Upper lobe of right lung (tissue), 1 donor: ENCODE measurements at regions not wholly inside any gene's neighbourhood (a gene's known extent, or its start where the extent isn't known, plus 50 kb on each side); places are given as distances from the start of the nearest gene placed in this dataset.

Source experiments
- ATAC-seq: fragments of 200-7000 bp; cut with Tn5 transposase; one replicate; pipeline ENCODE4 v1.9.1; 2020; ENCODE audit warnings: mild to moderate bottlenecking, moderate library complexity
- DNase-seq: peaks from one replicate; pipeline ENCODE4 v3.0.0-alpha.2; 2020
- H3K27ac ChIP-seq: fragments of 200-600 bp; one replicate; pipeline ENCODE4 v1.8.0; 2022
- H3K27me3 ChIP-seq: fragments of 200-600 bp; one replicate; pipeline ENCODE4 v1.8.0; 2022; ENCODE audit warnings: mild to moderate bottlenecking
- H3K36me3 ChIP-seq: fragments of 200-600 bp; one replicate; pipeline ENCODE4 v1.8.0; 2022
- H3K4me1 ChIP-seq: fragments of 200-600 bp; one replicate; pipeline ENCODE4 v1.8.0; 2022
- H3K4me3 ChIP-seq: fragments of 200-600 bp; one replicate; pipeline ENCODE4 v1.8.0; 2022; ENCODE audit warnings: mild to moderate bottlenecking
- H3K9me3 ChIP-seq: fragments of 200-600 bp; one replicate; pipeline ENCODE4 v1.8.0; 2022
- intact Hi-C: fragments of 100-400 bp; cut with DNase I; formaldehyde crosslinking; loops from one replicate; pipeline ENCODE4 v1.11.0; 2022
- TF ChIP-seq, protein P1 (sequence below): fragments of 200-600 bp; IDR thresholded peaks from one replicate; pipeline ENCODE4 v1.8.0; 2022; ENCODE audit warnings: antibody characterized with exemption
- donor health status: DM: no; HTN: yes; CAD: no; lungs with severe emphysema.

DNA sequence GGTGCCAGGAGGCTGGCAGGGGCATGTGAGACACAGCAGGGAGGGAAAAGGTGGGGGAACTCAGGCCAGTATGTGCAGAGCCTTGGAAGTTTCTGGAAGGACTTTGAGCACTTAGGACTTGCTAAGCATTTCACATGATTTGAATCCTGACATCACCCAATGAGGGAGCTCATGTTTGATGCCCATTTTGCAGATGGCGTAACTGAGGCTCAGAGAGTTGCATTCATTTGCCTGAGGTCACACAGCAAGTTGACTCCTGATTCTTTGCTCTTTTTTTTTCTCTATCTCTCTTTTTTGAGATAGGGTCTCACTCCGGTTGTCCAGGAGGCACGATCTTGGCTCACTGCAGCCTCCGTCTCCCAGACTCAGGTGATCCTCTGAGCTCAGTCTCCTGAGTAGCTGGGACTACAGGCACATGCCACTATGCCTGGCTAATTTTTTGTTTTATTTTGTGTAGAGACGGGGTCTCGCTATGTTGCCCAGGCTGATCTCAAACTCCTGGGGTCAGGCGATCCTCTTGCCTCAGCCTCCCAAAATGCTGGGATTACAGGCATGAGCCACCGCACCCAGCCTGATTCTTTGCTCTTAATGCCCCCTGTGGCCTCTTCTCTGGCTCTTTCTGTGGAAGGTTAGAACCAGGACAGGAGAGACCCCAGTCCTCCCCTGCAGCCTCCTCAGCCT lies 246.1 kb downstream of the RBM19 start:
- peaks cover 4% of the 10 kb centered on the region for H3K27me3 ChIP-seq
- ATAC-seq = no peak
- TF ChIP-seq, protein P1, sequence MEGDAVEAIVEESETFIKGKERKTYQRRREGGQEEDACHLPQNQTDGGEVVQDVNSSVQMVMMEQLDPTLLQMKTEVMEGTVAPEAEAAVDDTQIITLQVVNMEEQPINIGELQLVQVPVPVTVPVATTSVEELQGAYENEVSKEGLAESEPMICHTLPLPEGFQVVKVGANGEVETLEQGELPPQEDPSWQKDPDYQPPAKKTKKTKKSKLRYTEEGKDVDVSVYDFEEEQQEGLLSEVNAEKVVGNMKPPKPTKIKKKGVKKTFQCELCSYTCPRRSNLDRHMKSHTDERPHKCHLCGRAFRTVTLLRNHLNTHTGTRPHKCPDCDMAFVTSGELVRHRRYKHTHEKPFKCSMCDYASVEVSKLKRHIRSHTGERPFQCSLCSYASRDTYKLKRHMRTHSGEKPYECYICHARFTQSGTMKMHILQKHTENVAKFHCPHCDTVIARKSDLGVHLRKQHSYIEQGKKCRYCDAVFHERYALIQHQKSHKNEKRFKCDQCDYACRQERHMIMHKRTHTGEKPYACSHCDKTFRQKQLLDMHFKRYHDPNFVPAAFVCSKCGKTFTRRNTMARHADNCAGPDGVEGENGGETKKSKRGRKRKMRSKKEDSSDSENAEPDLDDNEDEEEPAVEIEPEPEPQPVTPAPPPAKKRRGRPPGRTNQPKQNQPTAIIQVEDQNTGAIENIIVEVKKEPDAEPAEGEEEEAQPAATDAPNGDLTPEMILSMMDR = no peak
- no peak overlapping the region for H3K27ac ChIP-seq
- no peaks in the 10 kb centered on the region for H3K4me1 ChIP-seq
- H3K9me3 ChIP-seq = no peaks in the 10 kb centered on the region
- no peaks in the 10 kb centered on the region for H3K36me3 ChIP-seq
- no peak overlapping the region for H3K4me3 ChIP-seq
- no peak for DNase-seq
- intact Hi-C loops = no loop called here

DNA sequence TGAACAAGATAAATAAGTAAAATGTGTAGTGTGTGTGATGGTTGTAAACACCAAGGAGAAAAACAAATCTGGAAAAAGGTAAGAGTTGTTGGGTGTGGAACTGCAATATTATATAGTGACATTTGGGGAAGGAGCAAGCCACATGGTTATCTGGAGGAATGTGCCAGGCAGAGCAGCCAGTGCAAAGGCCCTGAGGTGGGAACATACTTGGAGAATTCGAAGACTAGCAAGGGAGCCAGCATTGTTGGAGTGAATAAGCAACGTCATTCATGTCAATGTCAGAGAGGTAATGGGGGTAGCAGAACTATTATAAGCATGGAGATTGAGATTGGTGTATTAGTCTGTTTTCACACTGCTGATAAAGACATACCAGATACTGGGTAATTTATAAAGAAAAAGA lies 241.5 kb upstream of the LHX5 start:
- TF ChIP-seq, protein P1 = no peak
- Histone ChIP-seq H3K27me3 (peaks cover 6% of the 10 kb centered on the region), H3K27ac (no peak overlapping the region), H3K4me1 (no peaks in the 10 kb centered on the region), H3K9me3 (no peaks in the 10 kb centered on the region), H3K36me3 (no peaks in the 10 kb centered on the region), H3K4me3 (no peak overlapping the region)
- ATAC-seq (no peak), DNase-seq (no peak)
- intact Hi-C loops = no loop called here

GRCh38 chr12:113712481-113712880 lies 240.8 kb upstream of the LHX5 start:
- Histone ChIP-seq H3K27ac (no peak overlapping the region), H3K4me1 (no peaks in the 10 kb centered on the region), H3K36me3 (no peaks in the 10 kb centered on the region), H3K4me3 (no peak overlapping the region), H3K9me3 (no peaks in the 10 kb centered on the region), H3K27me3 (peaks cover 6% of the 10 kb centered on the region)
- TF ChIP-seq, protein P1 = no peak
- ATAC-seq (no peak), DNase-seq (no peak)
- intact Hi-C loops = no loop called here

DNA sequence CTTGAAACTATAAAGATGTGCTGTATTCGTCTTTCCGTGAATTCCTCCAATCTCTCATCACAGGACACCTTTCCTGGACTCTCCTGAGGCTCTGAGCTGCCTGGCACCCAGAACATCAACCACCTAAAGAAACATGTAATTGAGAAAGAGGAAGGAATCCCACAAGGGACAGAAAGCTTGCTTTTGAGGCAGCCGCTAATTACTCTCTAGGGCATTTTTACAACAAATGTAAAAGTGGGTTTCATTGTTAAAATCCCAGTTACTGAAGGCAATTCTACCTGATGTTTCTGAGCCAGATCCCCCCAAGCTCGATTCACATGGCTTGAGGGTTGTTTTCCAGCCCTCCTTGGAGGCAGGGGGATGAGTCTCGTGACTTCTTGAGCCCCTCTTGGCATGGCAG lies 238.5 kb upstream of the LHX5 start:
- Histone ChIP-seq H3K27ac (no peak overlapping the region), H3K9me3 (no peaks in the 10 kb centered on the region), H3K4me3 (no peak overlapping the region), H3K36me3 (no peaks in the 10 kb centered on the region), H3K4me1 (no peaks in the 10 kb centered on the region), H3K27me3 (peaks cover 9% of the 10 kb centered on the region)
- ATAC-seq (no peak), DNase-seq (no peak)
- intact Hi-C loops = no loop called here
- TF ChIP-seq, protein P1 = no peak

- Histone ChIP-seq H3K27ac (no peak overlapping the region), H3K36me3 (no peaks in the 10 kb centered on the region), H3K4me1 (no peaks in the 10 kb centered on the region), H3K27me3 (peaks cover 13% of the 10 kb centered on the region), H3K9me3 (no peaks in the 10 kb centered on the region), H3K4me3 (no peak overlapping the region)
- intact Hi-C loops = no loop called here
- TF ChIP-seq, protein P1 = no peak
- no peak for ATAC-seq
- no peak for DNase-seq
Observed at GRCh38 chr12:113709456-113709855, 237.8 kb upstream of the LHX5 start.

GRCh38 chr12:113702836-113703235 lies 231.2 kb upstream of the LHX5 start:
- Histone ChIP-seq H3K4me3 (no peak overlapping the region), H3K36me3 (no peaks in the 10 kb centered on the region), H3K9me3 (no peaks in the 10 kb centered on the region), H3K27ac (no peak overlapping the region), H3K4me1 (no peaks in the 10 kb centered on the region), H3K27me3 (peaks cover 15% of the 10 kb centered on the region)
- TF ChIP-seq, protein P1 = no peak
- DNase-seq = no peak
- intact Hi-C loops = no loop called here
- no peak for ATAC-seq
